Renal cortical epithelial cell (primary cell): ENCODE measurements at regions not wholly inside any gene's neighbourhood (a gene's known extent, or its start where the extent isn't known, plus 50 kb on each side); places are given as distances from the start of the nearest gene placed in this dataset.
A peak's percentile ranks its signal among the peaks of the same experiment; 100 is the strongest.
"Not testable (repeated sequence)": the region's sequence is repeated elsewhere in the genome, so short reads cannot be mapped to it uniquely, and the experiment has no call there.

Experiments
- DNase-seq: peaks from one replicate; pipeline ENCODE4 v3.0.0-alpha.2; 2011; ENCODE audit warnings: low read depth

GRCh38 chr18:68234131-68234530 is 480.8 kb downstream of the TMX3 start:
- no peak for DNase-seq

GRCh38 chr18:68233018-68233417 is 481.9 kb downstream of the TMX3 start:
- DNase-seq = no peak

GRCh38 chr18:68229351-68229750 is 485.6 kb downstream of the TMX3 start:
- DNase-seq = no peak

- DNase-seq = no peak
Measured at GRCh38 chr18:68221111-68221724, 493.7 kb downstream of the TMX3 start.

- no peak for DNase-seq
Measured at GRCh38 chr18:68220458-68220857, 494.4 kb downstream of the TMX3 start.

GRCh38 chr18:68219872-68220271 is 495.0 kb downstream of the TMX3 start:
- no peak for DNase-seq

- DNase-seq = no peak
Measured at GRCh38 chr18:68219274-68219673, 495.6 kb downstream of the TMX3 start.

GRCh38 chr18:68215931-68216330 is 499.0 kb downstream of the TMX3 start:
- no peak for DNase-seq

- DNase-seq = no peak
Measured at GRCh38 chr18:68186039-68186438, 528.9 kb downstream of the TMX3 start.

- DNase-seq = no peak
Measured at GRCh38 chr18:68181956-68182355, 533.0 kb downstream of the TMX3 start.

- no peak for DNase-seq
Measured at GRCh38 chr18:68179811-68180210, 535.1 kb downstream of the TMX3 start.

- no peak for DNase-seq
Measured at GRCh38 chr18:68178921-68179320, 536.0 kb downstream of the TMX3 start.

- peak; percentile 81 for DNase-seq
Measured at GRCh38 chr18:68177807-68178702, 536.9 kb downstream of the TMX3 start.

GRCh38 chr18:68176901-68177300 is 538.0 kb downstream of the TMX3 start:
- DNase-seq = no peak

- no peak for DNase-seq
Measured at GRCh38 chr18:68172842-68173549, 541.9 kb downstream of the TMX3 start.

GRCh38 chr18:68164909-68165308 is 550.0 kb downstream of the TMX3 start:
- DNase-seq = no peak

- not testable (repeated sequence) for DNase-seq
Measured at GRCh38 chr18:68153821-68154220, 561.1 kb downstream of the TMX3 start.

- no peak for DNase-seq
Measured at GRCh38 chr18:68152770-68153169, 562.1 kb downstream of the TMX3 start.

GRCh38 chr18:68150961-68151360 is 563.9 kb downstream of the TMX3 start:
- DNase-seq = no peak

GRCh38 chr18:68148863-68149262 is 566.0 kb downstream of the TMX3 start:
- no peak for DNase-seq

GRCh38 chr18:68147728-68148127 is 567.2 kb downstream of the TMX3 start:
- peak; percentile 3 for DNase-seq

- DNase-seq = no peak
Measured at GRCh38 chr18:68121826-68122225, 593.1 kb downstream of the TMX3 start.

- peak; percentile 33 for DNase-seq
Measured at GRCh38 chr18:68121308-68121707, 593.6 kb downstream of the TMX3 start.
